ENCODE measurements at regions not wholly inside any gene's neighbourhood (a gene's known extent, or its start where the extent isn't known, plus 50 kb on each side); places are given as distances from the start of the nearest gene placed in this dataset.
A peak's percentile ranks its signal among the peaks of the same experiment; 100 is the strongest.
"Not testable (repeated sequence)": the region's sequence is repeated elsewhere in the genome, so short reads cannot be mapped to it uniquely, and the experiment has no call there.

DNA sequence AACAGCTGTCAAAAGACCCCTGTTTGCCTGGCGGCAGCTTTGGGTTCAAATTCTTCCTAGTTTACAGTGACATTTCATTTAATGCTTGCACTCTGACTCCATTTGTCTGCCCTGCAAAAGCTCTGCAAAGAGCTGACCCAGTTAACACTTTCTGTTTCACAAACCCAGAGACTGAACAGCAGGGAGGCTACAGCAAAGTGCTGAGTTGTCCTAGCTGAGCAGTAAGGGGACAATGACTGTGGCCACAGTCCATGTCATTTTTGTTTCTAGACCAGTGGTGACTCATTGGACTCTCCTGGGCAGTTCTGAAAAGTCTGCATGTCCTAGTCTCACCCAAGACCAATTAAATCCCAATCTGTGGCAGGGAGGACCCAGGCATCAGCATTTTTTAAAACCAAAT is 994.8 kb upstream of the WWC1 start:
- Histone ChIP-seq H3K4me3 (no peak overlapping the region), H3K4me1 (peaks cover 36% of the 10 kb centered on the region), H3K27ac (peak overlapping the region; percentile 55; the same call in 1 of the 2 replicates), H3K9ac (peak overlapping the region; percentile 61; the same call in 1 of the 2 replicates), H3K9me3 (peaks cover 24% of the 10 kb centered on the region), H3K36me3 (no peaks in the 10 kb centered on the region), H4K20me1 (no peaks in the 10 kb centered on the region), H3K4me2 (peak overlapping the region; percentile 75), H3K27me3 (no peaks in the 10 kb centered on the region)
- TF ChIP-seq Cebpa-rat (IDR thresholded peaks at IDR 0.05) = no peak

DNA sequence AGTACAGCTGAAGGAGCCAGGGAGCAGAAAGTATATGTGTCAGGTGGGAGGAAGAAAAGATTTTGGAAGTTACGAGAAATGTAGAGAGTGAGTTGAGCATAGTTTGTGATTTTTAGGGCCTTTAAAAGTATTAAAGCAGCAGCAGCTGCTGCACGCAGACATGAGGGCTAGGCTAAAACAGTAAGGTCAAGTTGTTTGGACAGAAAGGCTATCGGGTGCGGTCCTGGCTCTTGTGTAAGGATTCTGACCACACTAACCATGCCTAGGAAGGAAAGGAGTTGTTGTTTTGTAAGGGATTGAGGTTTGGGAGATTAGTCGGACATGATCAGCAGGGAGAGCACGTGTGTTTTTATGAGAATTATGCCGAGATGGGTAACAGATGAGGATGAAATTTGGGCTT is 991.6 kb upstream of the WWC1 start:
- Histone ChIP-seq H3K9me3 (peaks cover 20% of the 10 kb centered on the region), H3K4me1 (peaks cover 44% of the 10 kb centered on the region)
- H4K20me1 ChIP-seq, H3K36me3 ChIP-seq, H3K27me3 ChIP-seq, H3K4me2 ChIP-seq, H3K27ac ChIP-seq, H3K9ac ChIP-seq, H3K4me3 ChIP-seq: not testable (repeated sequence)

DNA sequence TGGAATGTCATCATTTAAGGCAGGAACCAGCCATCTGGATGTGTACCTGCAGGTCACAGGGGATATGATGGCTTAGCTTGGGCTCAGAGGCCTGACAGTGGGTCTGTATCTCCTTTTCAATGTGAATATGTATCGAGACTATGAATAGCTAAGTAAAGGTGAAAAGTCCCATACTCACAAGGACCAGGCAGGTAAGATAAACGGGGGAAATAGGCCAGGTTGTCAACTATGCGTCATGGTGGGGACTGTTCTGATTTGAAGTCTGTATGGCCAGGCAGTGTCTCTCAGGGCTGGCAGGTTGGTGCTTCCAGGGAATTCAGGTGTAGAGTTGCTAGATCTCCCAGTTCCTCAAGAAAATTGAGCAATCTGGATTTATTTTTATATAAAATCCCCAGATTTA is 987.9 kb upstream of the WWC1 start:
- Histone ChIP-seq H3K4me3 (no peak overlapping the region), H3K36me3 (no peaks in the 10 kb centered on the region), H3K9ac (no peak overlapping the region), H3K27me3 (no peaks in the 10 kb centered on the region), H4K20me1 (no peaks in the 10 kb centered on the region), H3K4me2 (no peak overlapping the region), H3K9me3 (peaks cover 20% of the 10 kb centered on the region), H3K27ac (peak overlapping the region; percentile 24; the same call in 1 of the 2 replicates), H3K4me1 (peaks cover 56% of the 10 kb centered on the region)
- TF ChIP-seq Cebpa-rat (IDR thresholded peaks at IDR 0.05) = no peak

DNA sequence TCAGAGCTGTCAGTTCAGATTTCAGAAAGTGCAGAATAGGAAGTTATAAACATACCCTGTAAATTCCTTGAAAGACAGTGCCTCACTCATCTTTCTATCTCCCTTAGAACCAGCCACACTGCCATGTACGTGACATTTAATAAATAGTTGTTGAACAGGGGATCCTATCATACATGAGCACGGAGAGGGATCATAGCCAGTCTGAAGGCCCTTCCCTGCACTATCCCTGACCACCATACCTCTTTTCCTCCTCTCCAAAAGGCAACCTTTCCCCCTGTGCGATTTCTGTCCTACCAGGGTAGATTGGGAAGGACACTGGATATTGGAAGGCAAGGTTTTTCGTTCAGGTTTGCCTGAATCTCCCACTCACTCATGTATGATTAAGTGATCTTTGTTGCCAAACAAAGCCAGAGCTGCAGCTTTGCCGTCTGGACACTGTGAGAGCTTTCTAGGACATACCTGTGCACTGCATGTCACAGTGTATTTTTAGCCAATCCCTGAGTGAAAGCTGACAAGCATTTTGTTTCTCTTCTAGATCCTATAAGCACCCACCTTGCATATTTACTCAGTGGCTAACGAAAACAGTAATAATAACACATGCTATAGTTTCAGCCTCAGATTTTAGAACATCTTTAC is 986.5 kb upstream of the WWC1 start:
- no peak for TF ChIP-seq Cebpa-rat (IDR thresholded peaks at IDR 0.05)
- Histone ChIP-seq H3K36me3 (no peaks in the 10 kb centered on the region; the same call in 1 of the 2 replicates), H3K9me3 (peaks cover 24% of the 10 kb centered on the region), H3K4me3 (no peak overlapping the region), H3K9ac (no peak overlapping the region), H3K27ac (peak overlapping the region; percentile 87), H3K4me2 (peak overlapping the region; percentile 82), H4K20me1 (no peaks in the 10 kb centered on the region), H3K27me3 (no peaks in the 10 kb centered on the region), H3K4me1 (peaks cover 61% of the 10 kb centered on the region)

GRCh38 chr5:167305591-167306213 is 985.7 kb upstream of the WWC1 start:
- Histone ChIP-seq H3K36me3 (no peaks in the 10 kb centered on the region; the same call in 1 of the 2 replicates), H3K4me3 (no peak overlapping the region), H3K9me3 (peaks cover 29% of the 10 kb centered on the region), H3K4me1 (peaks cover 65% of the 10 kb centered on the region), H3K4me2 (peak overlapping the region; percentile 82), H3K27ac (peak overlapping the region; percentile 87), H3K27me3 (no peaks in the 10 kb centered on the region), H3K9ac (peak overlapping the region; percentile 41; the same call in 1 of the 2 replicates), H4K20me1 (no peaks in the 10 kb centered on the region)
- no peak for TF ChIP-seq Cebpa-rat (IDR thresholded peaks at IDR 0.05)

- peaks cover 28% of the 10 kb centered on the region for H3K9me3 ChIP-seq
- peak overlapping the region; percentile 2; the same call in 1 of the 2 replicates for H3K4me3 ChIP-seq
- peaks cover 65% of the 10 kb centered on the region for H3K4me1 ChIP-seq
- no peaks in the 10 kb centered on the region; the same call in 1 of the 2 replicates for H3K36me3 ChIP-seq
- TF ChIP-seq Cebpa-rat (IDR thresholded peaks at IDR 0.05) = no peak
- no peaks in the 10 kb centered on the region for H3K27me3 ChIP-seq
- no peaks in the 10 kb centered on the region for H4K20me1 ChIP-seq
- H3K4me2 ChIP-seq = peak overlapping the region; percentile 82
- H3K9ac ChIP-seq = peak overlapping the region; percentile 56; the same call in 1 of the 2 replicates
- peak overlapping the region; percentile 87 for H3K27ac ChIP-seq
These were observed 984.4 kb upstream of the WWC1 start for GRCh38 chr5:167307042-167307441.

DNA sequence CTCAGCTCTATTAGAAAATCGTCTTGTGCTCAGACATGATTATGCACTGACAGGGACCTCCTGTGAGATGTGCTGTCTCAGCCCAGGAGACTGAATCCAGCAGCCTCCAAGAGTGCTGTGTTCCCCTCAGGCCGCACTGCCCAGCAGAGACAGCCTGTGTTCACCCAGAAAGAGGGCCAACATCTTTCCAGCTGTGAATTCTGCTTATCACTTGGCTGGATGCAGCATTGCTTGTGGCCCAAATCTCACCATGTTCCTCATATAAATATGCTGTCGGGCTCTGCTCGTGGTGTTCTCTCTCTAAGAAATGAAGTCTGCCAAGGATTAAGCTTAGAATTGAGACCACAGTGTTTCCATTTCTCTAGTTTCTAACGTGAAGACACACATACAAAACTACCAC is 983.0 kb upstream of the WWC1 start:
- H3K27ac ChIP-seq = peak overlapping the region; percentile 87
- H3K9me3 ChIP-seq = peaks cover 27% of the 10 kb centered on the region
- TF ChIP-seq Cebpa-rat (IDR thresholded peaks at IDR 0.05) = no peak
- peak overlapping the region; percentile 82 for H3K4me2 ChIP-seq
- no peaks in the 10 kb centered on the region for H3K27me3 ChIP-seq
- H4K20me1 ChIP-seq = no peaks in the 10 kb centered on the region
- no peak overlapping the region for H3K4me3 ChIP-seq
- H3K4me1 ChIP-seq = peaks cover 60% of the 10 kb centered on the region
- H3K36me3 ChIP-seq = no peaks in the 10 kb centered on the region; the same call in 1 of the 2 replicates
- H3K9ac ChIP-seq = peak overlapping the region; percentile 56; the same call in 1 of the 2 replicates

DNA sequence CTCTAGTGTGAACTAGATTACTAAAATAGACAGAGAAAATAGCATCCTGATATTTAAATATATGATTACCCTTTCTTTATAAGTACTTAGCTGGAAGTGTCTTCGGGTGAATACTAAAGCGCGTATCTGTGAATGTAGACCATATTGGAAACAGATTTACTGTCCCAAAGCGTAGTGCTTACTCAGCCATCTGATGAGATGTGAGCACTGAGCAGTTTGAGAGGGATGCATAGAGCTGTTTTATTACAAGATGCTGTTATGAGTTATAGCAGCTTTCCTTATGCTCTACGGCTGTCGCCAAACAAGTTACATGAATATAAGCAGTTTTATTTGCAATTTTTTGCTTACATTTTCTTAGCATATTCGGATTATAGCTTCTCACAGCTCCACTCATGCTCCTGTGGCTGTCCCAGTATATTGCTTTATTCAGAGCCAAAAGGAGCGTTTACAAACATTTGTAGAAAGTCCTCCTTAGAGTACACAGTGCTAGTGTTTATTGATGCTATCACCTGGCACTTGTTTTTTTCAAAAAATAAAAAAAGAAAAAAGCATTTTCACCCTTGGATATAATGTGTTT is 981.4 kb upstream of the WWC1 start:
- Histone ChIP-seq H3K9me3 (peaks cover 31% of the 10 kb centered on the region), H3K4me3 (no peak overlapping the region; the same call in 1 of the 2 replicates), H3K4me2 (no peak overlapping the region), H3K27ac (no peak overlapping the region; the same call in 1 of the 2 replicates), H3K27me3 (no peaks in the 10 kb centered on the region), H3K4me1 (peaks cover 45% of the 10 kb centered on the region), H3K9ac (no peak overlapping the region), H3K36me3 (no peaks in the 10 kb centered on the region; the same call in 1 of the 2 replicates), H4K20me1 (no peaks in the 10 kb centered on the region)
- no peak for TF ChIP-seq Cebpa-rat (IDR thresholded peaks at IDR 0.05)

GRCh38 chr5:167311340-167311739 is 980.1 kb upstream of the WWC1 start:
- Histone ChIP-seq H3K36me3 (no peaks in the 10 kb centered on the region; the same call in 1 of the 2 replicates), H3K4me2 (no peak overlapping the region), H3K27me3 (no peaks in the 10 kb centered on the region), H3K27ac (no peak overlapping the region), H3K4me3 (no peak overlapping the region), H4K20me1 (no peaks in the 10 kb centered on the region), H3K9ac (no peak overlapping the region), H3K9me3 (peaks cover 31% of the 10 kb centered on the region), H3K4me1 (peaks cover 32% of the 10 kb centered on the region)
- no peak for TF ChIP-seq Cebpa-rat (IDR thresholded peaks at IDR 0.05)

GRCh38 chr5:167312225-167312624 is 979.2 kb upstream of the WWC1 start:
- Histone ChIP-seq H3K9ac (no peak overlapping the region), H3K9me3 (peaks cover 33% of the 10 kb centered on the region), H3K4me2 (no peak overlapping the region), H3K4me1 (peaks cover 32% of the 10 kb centered on the region), H3K27me3 (no peaks in the 10 kb centered on the region), H3K27ac (no peak overlapping the region), H4K20me1 (no peaks in the 10 kb centered on the region), H3K36me3 (no peaks in the 10 kb centered on the region; the same call in 1 of the 2 replicates), H3K4me3 (no peak overlapping the region)
- no peak for TF ChIP-seq Cebpa-rat (IDR thresholded peaks at IDR 0.05)
